Hepatocyte (in vitro differentiated cells): ENCODE measurements at regions not wholly inside any gene's neighbourhood (a gene's known extent, or its start where the extent isn't known, plus 50 kb on each side); places are given as distances from the start of the nearest gene placed in this dataset.

ENCODE experiments used
- CTCF ChIP-seq: fragments of 200-600 bp; sonication (generic); IDR thresholded peaks from 2 replicates; pipeline ENCODE4 v1.5.1; 2016; ENCODE audit warnings: antibody characterized with exemption, mild to moderate bottlenecking; ENCODE audit not compliant: poor library complexity
- EZH2phosphoT487 ChIP-seq: fragments of 200-600 bp; sonication (generic); IDR thresholded peaks from one replicate; pipeline ENCODE4 v1.6.1; 2018; ENCODE audit warnings: antibody characterized with exemption, mild to moderate bottlenecking, low read depth, moderate library complexity; ENCODE audit not compliant: unreplicated experiment, severe bottlenecking

GRCh38 chr18:32871786-32872185, 99.0 kb upstream of the KLHL14 start:
- no peak for TF ChIP-seq CTCF
- no peak for TF ChIP-seq EZH2phosphoT487
